Effector memory CD4-positive, alpha-beta T cell (primary cell): ENCODE measurements at regions not wholly inside any gene's neighbourhood (a gene's known extent, or its start where the extent isn't known, plus 50 kb on each side); places are given as distances from the start of the nearest gene placed in this dataset.

Source experiments
- DNase-seq, 3 donors: peaks; one replicate each; pipeline ENCODE4 v3.0.0-alpha.2; 2020
- H3K27ac ChIP-seq: 2 replicates; pipeline ENCODE4 v1.7.0; 2013; ENCODE audit warnings: mild to moderate bottlenecking, low read length, moderate library complexity; ENCODE audit not compliant: insufficient read depth, poor library complexity, severe bottlenecking
- H3K27me3 ChIP-seq: replicated peaks from 2 replicates; pipeline ENCODE4 v1.7.0; 2013; ENCODE audit warnings: mild to moderate bottlenecking, low read length; ENCODE audit not compliant: insufficient read depth, control insufficient read depth, poor library complexity, severe bottlenecking
- H3K36me3 ChIP-seq: 2 replicates; pipeline ENCODE4 v1.7.0; 2013; ENCODE audit warnings: mild to moderate bottlenecking, low read length, moderate library complexity; ENCODE audit not compliant: control insufficient read depth, insufficient read depth
- H3K4me1 ChIP-seq: 2 replicates; pipeline ENCODE4 v1.7.0; 2013; ENCODE audit warnings: low read length, mild to moderate bottlenecking; ENCODE audit not compliant: control insufficient read depth, insufficient read depth, poor library complexity, severe bottlenecking
- H3K4me3 ChIP-seq: 2 replicates; pipeline ENCODE4 v1.7.0; 2013; ENCODE audit warnings: low read length, low read depth, mild to moderate bottlenecking; ENCODE audit not compliant: insufficient read depth, poor library complexity, severe bottlenecking
- H3K9me3 ChIP-seq: 2 replicates; pipeline ENCODE4 v1.7.0; 2013; ENCODE audit warnings: mild to moderate bottlenecking, low read length, moderate library complexity; ENCODE audit not compliant: control insufficient read depth

GRCh38 chr16:18062713-18063112, 273.8 kb downstream of the NPIPA8 start:
- no peak overlapping the region for H3K4me3 ChIP-seq
- no peak for DNase-seq
- no peaks in the 10 kb centered on the region for H3K9me3 ChIP-seq
- H3K36me3 ChIP-seq = no peaks in the 10 kb centered on the region
- H3K4me1 ChIP-seq = no peaks in the 10 kb centered on the region
- H3K27ac ChIP-seq = no peak overlapping the region
- H3K27me3 ChIP-seq = no peaks in the 10 kb centered on the region

DNA sequence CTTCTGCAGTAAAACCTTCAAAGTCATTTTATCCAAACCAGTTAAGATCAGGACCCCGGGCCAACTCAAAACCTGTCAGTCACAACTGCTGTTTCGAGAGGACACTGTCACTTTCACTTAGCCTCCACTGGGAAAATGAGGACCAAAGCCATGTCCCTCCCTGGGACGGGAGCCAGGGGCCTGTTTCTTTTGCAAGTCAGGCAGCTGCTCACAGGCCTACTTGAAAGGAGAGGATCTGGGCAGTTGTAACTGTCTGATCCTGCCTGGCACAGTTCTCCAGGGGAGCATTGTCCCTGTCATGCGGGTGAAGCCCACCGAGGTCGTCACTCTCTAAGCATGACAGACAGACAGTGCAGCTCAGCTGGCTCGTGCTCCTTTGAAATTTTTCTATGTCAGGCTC, 276.2 kb downstream of the NPIPA8 start:
- Histone ChIP-seq H3K27ac (no peak overlapping the region), H3K4me3 (no peak overlapping the region), H3K36me3 (no peaks in the 10 kb centered on the region), H3K9me3 (no peaks in the 10 kb centered on the region), H3K27me3 (no peaks in the 10 kb centered on the region), H3K4me1 (no peaks in the 10 kb centered on the region)
- no peak for DNase-seq

DNA sequence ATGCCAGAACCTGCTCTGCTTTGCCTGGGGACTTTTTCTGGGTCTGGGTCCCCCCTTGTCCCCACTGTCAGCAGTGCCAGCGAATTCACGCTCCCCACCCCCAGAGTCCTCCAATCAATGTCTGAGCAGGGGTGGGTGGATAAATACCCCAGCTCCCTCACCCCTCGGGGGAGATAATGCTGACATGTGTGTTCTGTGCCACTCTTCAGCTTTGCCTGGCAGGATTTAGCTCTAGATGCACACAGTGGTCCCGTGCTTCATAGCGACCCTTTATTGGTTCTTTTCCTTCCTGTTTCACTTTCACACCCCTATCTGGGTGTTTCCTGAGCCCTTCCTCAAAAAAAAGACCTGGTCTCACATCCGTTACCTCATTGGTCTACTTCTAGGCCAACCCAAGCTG, 277.0 kb downstream of the NPIPA8 start:
- Histone ChIP-seq H3K4me3 (no peak overlapping the region), H3K36me3 (no peaks in the 10 kb centered on the region), H3K27me3 (no peaks in the 10 kb centered on the region), H3K9me3 (no peaks in the 10 kb centered on the region), H3K27ac (no peak overlapping the region), H3K4me1 (no peaks in the 10 kb centered on the region)
- DNase-seq = no peak

- Histone ChIP-seq H3K27ac (no peak overlapping the region), H3K36me3 (no peaks in the 10 kb centered on the region), H3K27me3 (no peaks in the 10 kb centered on the region), H3K9me3 (no peaks in the 10 kb centered on the region), H3K4me3 (no peak overlapping the region), H3K4me1 (no peaks in the 10 kb centered on the region)
- DNase-seq = no peak
Measured at GRCh38 chr16:18059089-18059488, 277.4 kb downstream of the NPIPA8 start.

- no peak overlapping the region for H3K27ac ChIP-seq
- no peaks in the 10 kb centered on the region for H3K9me3 ChIP-seq
- H3K36me3 ChIP-seq = no peaks in the 10 kb centered on the region
- DNase-seq = no peak
- H3K4me3 ChIP-seq = no peak overlapping the region
- no peaks in the 10 kb centered on the region for H3K4me1 ChIP-seq
- no peaks in the 10 kb centered on the region for H3K27me3 ChIP-seq
Measured at GRCh38 chr16:18055411-18055916, 281.1 kb downstream of the NPIPA8 start.

GRCh38 chr16:18050777-18051176, 285.8 kb downstream of the NPIPA8 start:
- H3K27me3 ChIP-seq = no peaks in the 10 kb centered on the region
- no peaks in the 10 kb centered on the region for H3K4me1 ChIP-seq
- no peak overlapping the region for H3K27ac ChIP-seq
- H3K9me3 ChIP-seq = no peaks in the 10 kb centered on the region
- DNase-seq = no peak
- H3K4me3 ChIP-seq = no peak overlapping the region
- no peaks in the 10 kb centered on the region for H3K36me3 ChIP-seq

DNA sequence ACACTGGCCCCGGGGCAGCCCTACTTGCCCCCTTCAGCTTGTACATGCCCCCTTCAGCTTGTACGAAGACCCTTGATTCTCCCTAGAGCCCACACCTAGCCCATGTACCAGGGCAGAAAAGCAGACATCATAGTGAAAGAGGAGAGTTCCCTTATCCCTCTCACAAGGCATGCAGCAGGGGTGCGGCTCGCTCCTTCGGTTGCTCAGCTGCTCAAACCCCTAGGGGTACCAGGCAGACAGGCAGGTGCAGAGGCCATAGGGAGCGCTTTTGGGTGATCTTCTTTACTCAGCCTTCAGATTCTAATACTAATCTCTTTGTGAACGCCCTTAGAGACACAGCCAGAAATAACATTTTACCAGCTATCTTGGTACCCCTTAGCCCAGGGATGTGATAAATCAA, 286.3 kb downstream of the NPIPA8 start:
- H3K27ac ChIP-seq = no peak overlapping the region
- no peak overlapping the region for H3K4me3 ChIP-seq
- no peaks in the 10 kb centered on the region for H3K36me3 ChIP-seq
- H3K9me3 ChIP-seq = no peaks in the 10 kb centered on the region
- no peaks in the 10 kb centered on the region for H3K27me3 ChIP-seq
- no peaks in the 10 kb centered on the region for H3K4me1 ChIP-seq
- no peak for DNase-seq

- Histone ChIP-seq H3K4me1 (no peaks in the 10 kb centered on the region), H3K4me3 (no peak overlapping the region), H3K36me3 (no peaks in the 10 kb centered on the region), H3K9me3 (no peaks in the 10 kb centered on the region), H3K27me3 (no peaks in the 10 kb centered on the region), H3K27ac (no peak overlapping the region)
- no peak for DNase-seq
Measured at GRCh38 chr16:18049547-18050133, 286.9 kb downstream of the NPIPA8 start.

GRCh38 chr16:18048853-18049546, 287.5 kb downstream of the NPIPA8 start:
- H3K9me3 ChIP-seq = no peaks in the 10 kb centered on the region
- DNase-seq = no peak
- no peak overlapping the region for H3K4me3 ChIP-seq
- no peaks in the 10 kb centered on the region for H3K4me1 ChIP-seq
- H3K27ac ChIP-seq = no peak overlapping the region
- no peaks in the 10 kb centered on the region for H3K27me3 ChIP-seq
- no peaks in the 10 kb centered on the region for H3K36me3 ChIP-seq

GRCh38 chr16:18047761-18048160, 288.8 kb downstream of the NPIPA8 start:
- Histone ChIP-seq H3K4me1 (no peaks in the 10 kb centered on the region), H3K36me3 (no peaks in the 10 kb centered on the region), H3K27me3 (no peaks in the 10 kb centered on the region), H3K27ac (no peak overlapping the region), H3K9me3 (no peaks in the 10 kb centered on the region), H3K4me3 (no peak overlapping the region)
- DNase-seq = no peak
